Stromal cell of bone marrow (primary cell): ENCODE measurements at regions not wholly inside any gene's neighbourhood (a gene's known extent, or its start where the extent isn't known, plus 50 kb on each side); places are given as distances from the start of the nearest gene placed in this dataset.

ENCODE experiments used
- DNase-seq: peaks from one replicate; pipeline ENCODE4 v3.0.0-alpha.2; 2012; ENCODE audit warnings: low read depth

DNA sequence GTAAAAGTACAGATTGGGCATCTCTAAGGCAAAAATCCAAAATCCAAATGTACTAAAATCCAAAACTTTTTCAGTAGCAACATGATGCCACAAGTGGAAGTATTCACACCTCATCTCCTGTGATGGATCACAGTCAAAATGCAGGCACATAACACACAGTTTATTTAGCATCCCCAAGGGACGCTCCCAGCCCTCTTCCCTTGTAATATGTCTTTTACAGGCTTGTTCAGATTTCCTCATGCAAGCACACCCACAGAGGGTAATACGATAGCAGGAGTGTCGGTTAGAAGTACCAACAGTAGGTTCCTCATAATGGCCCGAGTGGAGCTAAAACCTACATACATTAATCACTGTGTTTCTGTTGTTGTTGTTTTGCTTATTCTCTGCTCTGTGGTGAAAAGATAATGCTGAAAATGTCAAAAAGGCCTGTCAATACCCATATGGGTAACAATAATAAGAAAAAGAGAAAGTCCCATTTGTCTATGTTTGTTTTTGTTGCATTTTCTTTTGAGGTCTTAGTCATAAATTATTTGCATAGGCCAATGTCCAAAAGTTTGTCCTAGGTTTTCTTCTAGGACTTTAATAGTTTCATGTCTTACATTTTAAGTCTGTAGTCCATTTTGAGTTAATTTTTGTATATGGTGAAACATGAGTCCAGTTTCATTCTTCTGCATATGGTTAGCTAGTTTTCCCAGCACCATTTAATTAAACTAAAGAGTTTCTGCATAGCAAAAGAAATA, 133.1 kb downstream of the LRIG3 start:
- no peak for DNase-seq

DNA sequence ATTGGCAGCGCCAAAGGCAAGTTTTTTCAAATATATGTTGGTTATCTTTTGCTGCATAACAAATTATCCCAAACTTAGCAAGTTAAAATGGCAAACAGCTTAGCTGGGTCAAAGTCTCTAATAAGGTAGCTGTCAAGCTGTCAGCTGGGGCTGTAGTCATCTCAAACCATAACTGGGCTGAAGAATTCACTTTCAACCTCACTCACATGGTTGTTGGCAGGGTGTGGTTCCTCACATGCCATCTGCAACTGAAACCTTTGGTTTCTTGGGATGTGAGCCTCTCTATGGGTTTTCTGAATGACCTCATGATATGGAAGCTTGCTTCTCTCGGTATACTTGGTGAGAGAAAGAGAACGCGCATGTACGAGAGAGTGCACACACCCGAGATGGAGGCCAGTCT, 125.4 kb downstream of the LRIG3 start:
- no peak for DNase-seq

DNA sequence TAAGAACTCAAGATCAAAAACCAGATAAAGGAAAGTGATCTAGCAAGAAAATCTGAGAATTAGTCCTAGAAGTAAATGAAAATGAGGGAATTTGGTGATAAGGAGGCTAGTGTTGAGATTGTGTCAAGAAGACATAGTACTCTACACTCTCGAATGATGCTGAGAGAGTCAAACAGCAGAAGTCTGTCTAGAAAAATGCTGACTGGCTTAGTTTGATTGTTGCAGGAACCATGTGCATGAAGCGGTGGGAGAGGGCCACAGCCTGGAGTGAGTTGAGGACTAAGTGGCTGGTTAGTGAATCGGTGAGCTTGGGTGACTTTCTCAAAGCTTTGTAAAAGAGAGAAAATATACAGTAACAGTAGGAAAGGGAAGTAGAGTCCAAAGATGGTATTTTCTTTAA, 124.5 kb downstream of the LRIG3 start:
- DNase-seq: no peak

DNA sequence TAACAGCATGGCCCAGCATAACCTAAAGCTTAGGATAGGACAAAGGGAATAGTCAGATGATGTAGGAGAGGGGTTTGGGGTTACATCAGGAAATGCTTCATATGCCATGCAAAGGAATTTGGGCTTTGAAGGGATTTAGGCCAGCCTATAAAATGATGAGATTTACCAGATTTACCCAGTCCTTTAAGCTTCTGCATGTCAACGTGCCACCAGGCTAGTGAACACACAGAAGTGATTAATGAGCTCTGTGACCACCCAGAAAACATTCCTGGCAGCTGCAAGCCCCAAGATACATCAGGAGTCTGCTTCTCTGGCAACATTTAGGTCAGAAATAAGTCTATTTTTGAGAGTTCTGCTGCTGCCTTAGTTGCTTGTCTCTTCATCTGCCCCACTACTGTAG, 118.3 kb downstream of the LRIG3 start:
- DNase-seq: no peak

DNA sequence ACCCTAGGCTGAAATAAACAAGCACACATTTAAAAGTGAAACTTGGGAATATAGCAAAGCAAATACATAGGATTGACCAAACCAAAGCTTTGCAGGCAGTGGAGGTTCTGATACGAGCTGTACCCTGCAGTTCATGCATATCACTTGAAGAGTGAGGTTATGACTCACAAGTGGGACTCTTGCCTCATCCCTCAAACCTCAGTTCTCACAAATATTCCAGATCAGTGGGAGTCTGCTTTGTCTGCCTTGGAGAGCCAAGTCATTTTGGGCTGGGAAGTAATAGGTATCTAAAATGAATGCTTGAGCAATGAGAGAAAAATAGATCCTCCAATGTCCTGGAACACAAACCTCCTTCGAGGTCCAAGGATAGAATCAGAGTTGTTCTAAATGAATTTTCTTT, 116.4 kb downstream of the LRIG3 start:
- DNase-seq: peak; percentile 74

DNA sequence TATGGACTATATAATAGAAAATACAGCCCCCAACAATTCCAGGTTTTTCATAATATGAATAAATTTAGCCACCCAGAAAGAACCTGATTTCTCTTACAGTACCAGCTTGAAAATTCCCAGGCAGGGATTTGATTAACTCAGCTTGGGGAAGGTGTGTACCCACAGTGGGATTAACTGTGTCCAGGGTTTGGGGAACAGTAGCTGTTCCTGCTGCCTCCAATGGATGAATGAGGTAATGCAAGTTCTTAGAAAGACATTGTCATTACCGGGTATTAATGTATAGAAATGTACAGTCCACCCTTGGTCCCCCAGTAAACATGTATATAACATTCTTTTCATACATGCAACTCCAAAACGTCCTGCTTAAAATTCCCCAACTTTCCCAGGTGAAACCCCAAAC, 115.6 kb downstream of the LRIG3 start:
- DNase-seq: no peak

DNA sequence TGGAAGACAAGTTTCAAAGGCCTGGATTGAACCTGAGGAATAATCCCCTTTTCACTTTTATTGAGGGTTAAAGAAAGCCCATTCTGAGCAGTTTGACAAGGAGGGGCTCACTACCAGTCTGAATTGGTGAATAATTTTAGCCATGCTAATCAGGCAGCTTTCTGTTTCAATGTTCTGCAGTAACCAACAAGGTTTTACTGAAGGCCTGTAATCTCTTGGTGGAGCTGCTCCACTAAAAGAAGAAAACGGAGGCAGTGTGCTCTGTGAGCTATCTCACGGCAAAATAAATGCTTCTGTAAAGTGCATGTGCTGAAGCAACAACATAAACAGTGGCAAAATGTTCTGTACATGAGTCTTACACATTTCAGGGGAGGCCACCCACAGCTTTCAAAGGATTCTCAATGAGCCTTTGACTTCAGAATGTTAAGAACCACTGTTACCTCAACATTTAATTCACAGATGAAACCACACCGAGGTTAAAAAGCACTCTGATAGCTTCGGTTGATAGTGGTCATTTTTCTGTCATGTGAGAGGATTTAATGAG, 111.2 kb downstream of the LRIG3 start:
- no peak for DNase-seq

DNA sequence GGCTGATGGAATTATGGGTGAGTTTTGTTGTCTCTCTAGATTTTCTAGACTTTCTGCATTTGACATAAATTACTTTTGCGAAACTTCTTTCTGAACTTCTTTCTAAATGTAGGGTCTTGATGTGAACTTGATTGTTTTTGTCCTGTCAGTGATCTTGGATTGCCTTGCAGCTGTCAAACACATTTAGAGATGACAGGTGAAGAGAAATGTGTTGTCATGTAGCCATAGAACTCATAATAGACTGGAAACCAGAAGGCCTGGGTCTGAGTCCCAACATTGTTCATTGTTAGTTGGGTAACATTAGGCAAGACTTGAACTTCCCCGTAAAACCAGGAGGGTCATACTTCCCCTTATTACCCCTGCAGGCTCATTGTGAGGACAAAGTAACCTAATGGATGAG, 109.0 kb downstream of the LRIG3 start:
- no peak for DNase-seq

DNA sequence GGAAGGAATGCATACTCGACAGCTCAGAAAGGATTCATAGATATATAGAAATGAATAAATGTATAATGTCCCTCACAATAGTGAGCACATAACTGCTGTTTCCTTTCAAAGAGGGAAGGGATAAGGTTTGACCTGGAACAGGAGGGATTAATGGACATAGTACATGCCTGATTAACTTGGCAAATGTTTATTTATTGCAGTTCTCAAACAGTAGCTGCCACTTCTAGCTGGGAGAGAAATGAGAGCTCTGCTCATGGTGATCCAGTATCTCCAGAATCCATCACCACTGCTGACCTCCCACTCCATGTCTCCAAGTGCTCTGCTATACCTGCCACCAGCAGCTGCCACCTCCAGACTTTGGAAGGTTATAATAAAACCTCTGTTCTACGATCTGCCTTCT, 108.1 kb downstream of the LRIG3 start:
- DNase-seq: no peak

DNA sequence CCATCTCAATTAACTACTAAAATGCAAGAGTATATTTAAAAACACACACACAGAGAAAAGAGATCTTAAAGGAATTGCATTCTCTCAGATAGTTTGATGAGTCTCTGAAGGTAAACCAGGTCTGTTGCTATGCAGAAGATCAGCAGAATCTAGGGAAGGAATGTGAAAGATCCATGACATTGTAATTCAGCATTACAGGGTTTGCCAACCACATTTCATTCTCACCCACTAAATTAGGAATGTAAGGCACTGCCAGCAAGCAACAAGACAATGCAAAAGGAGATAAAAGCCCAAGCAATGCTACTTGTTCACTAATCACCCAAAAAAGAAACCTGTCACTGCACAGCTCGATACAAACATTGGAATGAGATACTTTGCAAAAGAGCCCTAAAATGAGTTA, 106.3 kb downstream of the LRIG3 start:
- DNase-seq: no peak

DNA sequence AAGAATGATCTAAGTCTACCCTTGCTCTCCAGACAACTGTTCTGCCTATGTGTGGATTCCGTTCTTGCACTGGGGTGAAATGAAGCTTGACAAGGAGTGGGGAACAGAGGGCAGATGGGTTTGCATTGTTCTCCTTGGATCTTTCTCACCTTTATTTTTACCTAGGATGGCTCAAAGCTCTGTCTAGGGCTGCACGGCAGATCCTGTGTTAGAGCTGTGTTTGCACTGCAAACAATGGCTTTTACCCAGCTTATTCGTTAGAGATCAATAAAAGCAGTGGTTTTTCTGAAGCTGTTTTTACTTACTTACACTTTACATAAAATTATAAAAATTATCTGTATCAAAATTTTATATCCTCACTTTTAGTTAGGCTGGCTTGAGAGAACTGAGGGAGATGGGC, 105.1 kb downstream of the LRIG3 start:
- no peak for DNase-seq

DNA sequence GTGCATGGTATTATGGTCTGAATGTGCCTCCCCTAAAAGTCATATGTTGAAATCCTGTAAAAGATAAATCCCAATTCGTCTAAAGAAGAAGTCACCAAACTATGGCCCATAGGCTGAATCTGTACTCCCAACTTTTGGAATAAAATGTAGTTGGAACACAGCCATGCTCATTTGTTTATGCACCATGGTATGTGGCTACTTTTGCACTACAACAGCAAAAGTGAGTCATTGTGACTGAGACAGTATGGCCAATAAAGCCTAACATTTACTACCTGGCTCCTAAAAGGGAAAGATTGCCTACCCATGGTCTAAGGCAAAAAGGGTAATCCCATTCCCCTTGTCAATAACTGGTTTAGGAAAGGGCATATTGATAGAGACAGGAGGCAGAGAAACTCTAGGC, 101.8 kb downstream of the LRIG3 start:
- DNase-seq: no peak

DNA sequence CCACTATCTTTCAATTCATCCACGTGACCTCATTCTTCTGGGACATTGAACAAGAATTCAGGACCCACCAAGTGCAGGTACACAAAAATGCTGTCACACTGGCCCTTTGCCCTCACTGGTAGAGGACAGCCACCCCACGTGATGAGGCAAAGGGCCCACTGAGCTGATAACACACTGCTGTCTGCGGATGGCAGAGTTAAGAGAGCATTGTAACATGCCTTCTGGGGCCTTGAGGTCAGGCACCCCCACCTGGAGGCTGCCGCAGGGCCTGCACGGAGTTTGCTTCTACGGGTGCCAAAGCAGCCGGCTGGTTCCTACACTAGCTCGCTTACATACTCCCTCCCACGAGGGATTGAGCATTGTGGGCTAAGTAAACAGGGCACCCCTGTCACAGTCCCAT, 101.0 kb downstream of the LRIG3 start:
- DNase-seq: no peak

DNA sequence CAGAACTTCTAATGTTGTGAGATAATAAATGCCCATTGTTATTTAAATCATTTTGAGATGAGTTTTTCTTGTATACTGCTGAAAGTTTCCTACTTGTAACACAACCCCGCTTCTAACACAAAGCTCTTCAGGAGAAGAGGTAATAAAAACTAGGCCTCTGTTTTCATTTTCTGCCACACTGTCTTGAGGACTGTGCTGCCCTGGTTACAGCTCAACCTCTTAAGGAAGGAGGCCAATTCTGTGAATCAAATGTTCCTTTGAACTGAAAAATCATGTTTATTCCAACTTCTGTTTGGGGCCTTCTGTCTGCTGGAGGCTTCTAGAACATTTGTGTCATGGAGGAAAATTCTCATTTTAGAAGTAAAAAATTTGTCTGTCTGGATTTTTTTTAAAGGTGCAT, 100.3 kb downstream of the LRIG3 start:
- peak; percentile 43 for DNase-seq
